NCI-H446 treated with DMSO at 0.1 percent for 48 hours (cell line): ENCODE measurements at regions not wholly inside any gene's neighbourhood (a gene's known extent, or its start where the extent isn't known, plus 50 kb on each side); places are given as distances from the start of the nearest gene placed in this dataset.
"Not testable (repeated sequence)": the region's sequence is repeated elsewhere in the genome, so short reads cannot be mapped to it uniquely, and the experiment has no call there.

ENCODE experiments used
- DNase-seq: peaks from one replicate; lab custom pipeline; 2025; lab: John Stamatoyannopoulos, UW

DNA sequence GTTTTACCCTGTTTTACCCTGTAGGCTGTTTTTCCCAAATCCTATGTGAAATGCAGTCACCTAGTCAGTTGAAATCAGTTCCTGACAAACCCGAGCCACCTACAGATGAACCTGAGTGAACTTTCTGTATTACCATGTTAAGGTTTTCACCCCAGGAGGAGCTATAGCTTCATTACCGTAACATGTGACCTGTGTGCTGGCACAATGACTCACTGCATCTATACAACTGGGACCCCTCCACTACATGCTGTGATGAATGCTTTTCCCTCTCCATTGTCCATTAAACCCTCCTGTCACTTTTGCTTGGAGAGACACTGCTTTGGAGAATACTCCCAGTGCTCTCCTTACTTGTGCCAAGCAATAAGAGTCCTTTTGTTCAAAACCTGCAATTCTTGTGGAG lies 1974.8 kb downstream of the EFNA5 start:
- no peak for DNase-seq

DNA sequence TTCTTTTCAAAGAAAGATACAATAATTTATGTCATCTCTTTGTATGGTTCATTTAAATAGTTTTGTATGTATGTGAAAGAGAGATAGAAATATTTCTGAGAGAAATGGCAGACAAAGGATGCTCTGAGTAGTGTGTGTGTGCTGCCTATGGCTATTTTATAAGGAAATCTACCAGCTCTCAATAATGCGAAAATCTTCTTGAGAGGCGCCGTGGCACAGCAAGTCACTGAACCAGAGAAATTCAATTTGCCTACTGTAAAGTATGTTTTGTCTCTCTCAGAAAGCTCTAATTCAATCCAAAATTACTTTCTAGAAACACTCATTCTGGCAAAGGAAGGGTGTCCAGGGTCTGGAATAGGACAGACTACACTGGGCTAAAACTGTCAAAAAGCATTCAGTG lies 1981.1 kb downstream of the EFNA5 start:
- DNase-seq: peak; percentile 10

DNA sequence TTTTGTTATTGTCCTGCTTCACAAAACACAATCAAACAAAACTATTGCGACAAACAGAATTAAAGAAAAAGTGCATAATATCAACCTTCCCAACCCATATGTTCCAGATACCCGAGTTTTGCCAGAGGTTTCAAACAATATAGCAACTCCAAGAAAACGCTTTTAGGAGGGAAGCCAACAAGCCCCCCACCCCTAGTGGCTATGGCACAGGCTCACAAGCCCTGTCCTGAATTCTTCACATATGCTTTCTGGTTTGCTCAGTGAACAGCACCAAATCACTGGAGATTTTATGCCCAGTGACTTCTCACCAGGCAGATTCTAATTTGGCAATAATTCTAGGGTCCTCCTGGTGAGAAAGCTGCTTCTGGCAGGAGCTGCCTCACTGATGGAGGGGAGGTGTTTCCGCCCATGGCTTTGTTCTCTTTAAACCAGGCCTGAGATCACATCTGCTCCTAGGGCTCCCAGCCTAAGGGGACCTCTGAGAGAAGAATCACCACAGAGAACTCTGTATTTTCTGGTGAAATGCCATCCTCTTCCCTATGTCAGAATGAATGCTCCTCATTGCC lies 1982.4 kb downstream of the EFNA5 start:
- DNase-seq: peak; percentile 97

DNA sequence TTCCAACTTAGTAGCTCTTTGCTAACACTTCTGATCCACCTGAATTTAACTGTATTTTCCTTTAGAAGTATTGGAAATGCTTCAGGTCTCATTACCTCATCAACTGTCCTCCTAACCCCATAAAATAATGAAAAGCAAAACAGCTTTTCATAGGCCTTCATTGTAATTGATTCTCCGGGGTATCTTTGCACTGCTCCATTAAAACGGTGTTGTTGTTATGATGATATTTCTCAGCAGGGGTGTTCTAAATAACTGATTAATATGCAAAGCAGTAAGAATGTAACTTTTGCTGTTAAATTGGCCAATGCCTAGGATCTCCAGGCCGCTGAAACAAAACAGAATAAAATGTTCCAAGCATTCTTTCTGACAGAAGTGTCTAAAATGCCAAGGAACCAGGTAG lies 1983.2 kb downstream of the EFNA5 start:
- no peak for DNase-seq

DNA sequence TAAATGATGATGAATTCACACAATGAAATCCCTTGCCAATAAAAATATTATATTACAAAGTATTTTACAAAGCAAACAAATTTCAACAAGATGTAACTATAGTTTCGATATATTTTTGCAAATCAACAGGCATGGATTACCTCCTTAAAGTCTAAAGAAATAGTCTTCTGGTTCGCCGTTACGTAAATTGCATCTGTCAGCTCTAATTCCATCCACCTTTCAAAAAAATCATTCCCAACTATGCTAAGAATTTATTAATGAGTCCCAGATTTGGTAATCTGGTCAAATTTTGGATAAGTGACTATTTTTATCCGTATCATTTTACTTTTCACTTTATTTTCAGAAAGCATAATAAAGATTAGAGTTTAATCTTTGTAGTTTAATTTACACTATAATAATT lies 1984.9 kb downstream of the EFNA5 start:
- no peak for DNase-seq

DNA sequence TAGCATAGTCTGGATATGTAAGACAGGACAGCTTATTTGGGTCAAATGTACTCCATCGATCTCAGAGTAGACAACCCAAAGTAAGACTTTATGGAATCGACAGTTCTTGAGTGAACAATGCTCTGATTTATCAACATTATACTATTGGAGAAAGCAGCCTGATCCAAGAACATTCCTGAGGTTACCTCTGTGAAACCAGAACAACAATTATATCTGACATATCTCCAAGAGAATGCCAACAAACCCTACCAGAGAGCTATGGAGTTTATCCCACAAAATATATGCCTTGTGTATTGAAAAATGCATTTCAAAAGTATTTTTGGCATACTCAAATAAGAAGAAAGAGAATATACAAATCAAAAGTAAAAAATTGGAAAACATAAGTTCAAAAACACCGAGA lies 1985.9 kb downstream of the EFNA5 start:
- no peak for DNase-seq

DNA sequence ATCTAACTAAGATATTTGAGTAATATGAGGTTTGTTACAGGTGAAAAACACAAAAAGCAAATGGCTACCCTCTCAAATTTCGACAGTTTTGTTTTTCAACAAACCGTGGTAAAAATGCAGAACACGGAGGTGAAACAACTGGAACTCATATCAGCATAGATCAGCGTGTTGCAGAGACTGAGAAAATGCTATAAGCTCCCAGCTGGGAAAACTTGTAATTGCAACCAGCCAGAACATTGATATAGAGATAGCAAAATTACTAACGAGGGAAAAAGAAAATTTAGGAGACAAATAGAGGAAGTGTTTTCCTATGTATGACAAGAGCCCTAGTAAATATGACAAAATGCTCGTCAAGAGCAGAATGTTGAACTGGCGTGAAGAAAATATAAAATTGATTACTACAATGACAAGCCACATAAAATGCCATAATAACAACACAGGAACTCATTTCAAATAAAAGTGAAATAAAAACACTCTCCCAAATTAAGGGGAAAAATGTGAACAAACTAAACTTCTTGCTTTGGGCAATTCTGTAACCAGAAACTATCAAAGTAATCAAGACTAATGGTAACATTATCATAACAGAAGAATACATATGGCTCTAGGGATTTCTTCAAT lies 1989.8 kb downstream of the EFNA5 start:
- no peak for DNase-seq

DNA sequence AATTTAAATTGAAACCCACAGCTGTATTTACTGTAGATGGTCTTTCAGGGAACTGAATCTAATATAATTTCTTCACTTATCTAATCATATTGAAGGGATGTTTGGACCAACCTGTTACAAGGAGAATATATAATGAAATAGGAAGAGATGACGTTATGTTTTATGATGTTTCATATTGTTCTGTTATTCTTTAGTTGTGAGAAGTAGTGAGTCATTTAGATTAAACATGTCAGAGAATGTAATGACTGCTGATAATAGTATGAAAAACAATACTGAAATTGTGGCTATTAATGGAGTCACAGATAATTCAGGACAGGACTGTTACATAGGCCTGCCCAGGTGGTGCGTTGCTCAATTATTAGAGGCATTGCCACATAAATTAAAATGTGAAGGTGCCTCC lies 1993.4 kb downstream of the EFNA5 start:
- no peak for DNase-seq

DNA sequence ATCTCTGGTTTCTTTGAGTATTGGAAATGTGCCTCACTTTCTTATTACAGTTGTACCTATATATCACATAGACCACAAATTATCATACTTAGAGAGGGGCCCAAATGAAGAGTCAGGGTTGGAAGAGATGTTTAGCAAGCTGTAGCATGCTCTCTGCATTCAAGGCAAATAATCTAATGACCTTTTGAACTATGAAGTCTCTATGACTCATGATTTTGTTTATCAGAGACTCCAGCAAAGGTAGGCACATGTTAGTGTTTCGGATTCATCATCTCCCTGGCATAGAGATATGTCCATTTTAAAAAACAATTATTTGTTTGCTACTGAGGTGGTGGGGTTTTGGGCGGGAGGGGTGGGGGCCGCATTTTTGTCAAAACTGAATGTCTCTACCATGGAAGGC lies 2000.1 kb downstream of the EFNA5 start:
- DNase-seq: no peak

DNA sequence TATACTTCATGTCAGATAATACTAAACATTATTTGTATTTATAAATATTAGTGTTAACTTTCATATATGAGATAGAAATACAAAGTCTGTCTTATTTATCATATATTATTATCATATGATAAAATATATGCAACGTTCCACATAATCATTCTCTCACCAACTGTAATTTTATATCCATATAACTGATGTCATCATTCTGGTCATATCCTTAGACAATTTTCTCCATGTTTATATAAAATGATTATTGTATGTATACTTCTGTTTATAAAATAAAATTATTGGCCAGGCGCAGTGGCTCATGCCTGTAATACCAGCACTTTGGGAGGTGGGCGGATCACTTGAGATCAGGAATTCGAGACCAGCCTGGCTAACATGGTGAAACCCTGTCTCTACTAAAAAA lies 2007.1 kb downstream of the EFNA5 start:
- DNase-seq: no peak

DNA sequence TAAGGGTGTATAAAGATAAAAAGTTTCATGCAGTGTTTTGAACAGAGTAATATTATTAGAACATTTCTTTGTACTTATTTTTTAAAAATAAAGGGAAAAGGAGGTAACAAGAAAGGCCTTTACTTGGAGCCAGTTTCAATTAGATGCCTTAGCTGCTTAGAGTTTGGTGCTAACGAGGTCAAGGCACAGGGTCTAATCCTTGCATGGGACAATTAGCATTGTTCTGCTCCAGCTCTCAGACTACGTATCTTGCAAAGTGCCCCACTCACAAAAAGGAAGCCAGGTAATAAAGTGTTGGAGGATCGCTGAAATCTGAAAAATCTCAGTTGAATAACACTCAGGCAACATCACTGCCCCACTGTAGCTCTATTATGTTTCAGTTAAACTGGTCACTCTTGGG lies 2011.3 kb downstream of the EFNA5 start:
- no peak for DNase-seq

DNA sequence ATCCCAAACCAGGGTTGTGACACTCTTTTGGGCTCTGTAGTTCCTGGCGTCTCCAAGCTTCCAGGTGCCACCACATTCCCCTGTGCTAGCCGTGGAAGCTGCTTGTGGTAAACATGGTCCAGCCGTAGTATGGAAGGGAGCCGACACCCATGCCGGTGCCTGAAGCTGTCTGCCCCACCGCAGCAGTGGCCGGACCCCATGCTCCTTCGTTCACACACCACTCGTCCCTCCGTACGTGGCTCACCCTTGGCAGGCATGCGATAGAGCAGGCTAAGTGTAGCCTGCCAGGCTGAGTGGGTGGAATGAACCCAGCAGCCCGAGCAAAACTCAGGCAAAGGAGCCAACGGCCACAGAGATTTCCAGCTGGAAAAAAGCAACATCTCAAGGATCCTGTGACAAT lies 2030.4 kb downstream of the EFNA5 start:
- DNase-seq: no peak

DNA sequence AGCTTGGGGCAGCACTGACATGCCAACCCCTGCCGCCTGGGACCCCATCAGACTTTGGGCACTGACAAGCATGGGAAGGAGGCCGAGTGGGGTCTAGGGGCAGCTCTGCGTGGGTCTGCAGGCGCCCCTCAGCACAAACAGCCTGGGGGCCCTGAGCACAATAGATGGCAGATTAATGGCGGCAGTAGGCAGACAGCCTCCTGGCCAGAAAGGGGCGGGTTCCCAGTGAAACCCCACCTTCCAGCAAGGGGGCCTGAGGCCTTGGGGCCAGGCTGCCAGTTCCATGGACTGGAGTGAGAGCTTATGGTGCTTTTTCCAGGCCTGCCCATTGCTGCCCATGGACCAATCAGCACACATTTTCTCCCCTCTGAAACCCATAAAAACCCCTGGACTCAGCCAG lies 2031.2 kb downstream of the EFNA5 start:
- no peak for DNase-seq

DNA sequence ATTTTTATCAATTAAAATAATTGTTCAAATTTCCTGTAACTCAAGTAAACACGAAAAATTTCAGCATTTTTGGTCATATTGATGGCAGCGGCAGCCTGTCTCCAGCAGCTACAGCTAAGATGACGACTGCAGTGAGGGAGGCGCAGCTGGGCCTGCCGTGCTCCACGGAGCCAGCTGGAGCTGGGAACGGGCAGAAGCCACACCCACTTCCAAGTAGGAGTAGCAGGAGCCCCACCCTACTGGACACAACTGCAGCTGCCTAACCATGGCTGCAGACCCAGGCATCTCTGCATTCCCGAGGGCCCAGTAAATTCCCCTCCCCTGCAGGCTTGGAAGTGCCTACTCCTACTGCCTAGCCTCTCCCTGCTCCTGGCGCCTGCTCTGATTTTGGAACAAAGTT lies 2031.7 kb downstream of the EFNA5 start:
- DNase-seq: no peak

DNA sequence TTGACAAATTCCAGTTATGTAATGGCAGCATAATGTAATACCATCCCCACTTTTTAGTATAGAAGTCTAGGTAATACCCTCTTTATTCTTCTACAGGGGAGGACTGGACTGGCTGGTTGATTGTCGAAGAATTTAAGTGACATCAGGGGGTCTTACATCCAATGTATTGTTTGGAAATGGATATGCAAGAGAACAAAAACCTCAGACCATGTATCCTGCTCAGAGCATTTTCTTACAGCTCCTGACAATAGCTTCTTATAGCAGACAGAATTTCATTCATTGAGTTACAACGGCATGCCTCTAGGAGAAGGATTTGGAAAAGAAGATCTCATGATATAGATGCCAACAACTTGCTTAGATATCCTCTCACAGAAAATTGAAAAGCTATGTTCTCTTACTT lies 2032.3 kb downstream of the EFNA5 start:
- DNase-seq: no peak

DNA sequence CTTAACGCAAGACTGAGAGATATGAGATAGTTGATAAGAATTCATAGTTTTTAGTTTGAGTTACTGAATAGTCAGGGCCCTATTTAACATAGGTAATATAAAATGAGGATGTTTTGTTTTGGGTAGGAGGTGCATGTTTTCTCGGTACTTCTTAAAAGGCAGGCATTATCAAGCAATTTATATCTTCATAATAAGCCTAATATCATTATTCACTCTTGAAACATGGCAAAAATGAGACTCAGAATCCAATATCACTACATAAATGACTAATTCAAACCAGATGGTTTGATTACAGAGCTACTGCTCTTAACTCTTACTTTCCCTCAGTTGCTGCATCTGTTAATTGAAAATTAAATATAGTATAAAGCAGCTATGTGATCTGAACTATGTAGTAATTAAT lies 2038.7 kb downstream of the EFNA5 start:
- no peak for DNase-seq

DNA sequence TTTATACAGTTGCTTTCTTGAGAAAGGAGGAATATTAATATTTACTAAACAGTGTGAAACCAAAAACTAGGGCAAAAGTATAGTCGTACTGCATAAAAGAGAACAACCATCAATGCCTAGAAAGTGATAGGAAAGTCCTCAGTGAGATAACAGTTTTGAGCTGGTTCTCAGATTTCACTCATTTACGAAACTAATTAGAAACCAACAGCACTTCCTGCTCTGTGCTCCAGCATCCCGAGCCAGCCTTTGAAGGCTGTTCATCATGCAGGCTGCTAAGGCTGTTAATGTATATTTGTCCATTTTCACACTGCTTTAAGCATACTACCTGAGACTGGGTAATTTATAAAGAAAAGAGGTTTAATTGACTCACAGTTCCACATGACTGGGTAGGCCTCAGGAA lies 2039.9 kb downstream of the EFNA5 start:
- no peak for DNase-seq

DNA sequence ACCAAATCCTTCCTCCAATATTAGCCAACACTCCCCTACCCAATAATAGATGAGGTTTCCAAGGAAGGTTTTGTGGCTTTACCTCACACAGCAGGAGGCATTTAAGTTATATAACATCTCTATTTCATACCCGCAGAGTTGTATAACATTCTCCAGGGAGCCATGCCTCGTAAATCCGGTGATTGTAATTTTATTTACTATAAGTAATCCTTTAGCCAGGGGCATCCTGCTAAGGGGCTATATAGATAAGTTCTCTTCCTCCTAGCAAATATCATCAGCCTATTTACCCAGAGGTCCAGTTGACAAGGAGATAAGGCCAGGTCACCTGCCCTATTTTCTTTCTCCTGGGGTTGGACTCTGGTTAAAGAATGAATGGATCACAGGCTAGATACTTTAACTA lies 2051.0 kb downstream of the EFNA5 start:
- no peak for DNase-seq

DNA sequence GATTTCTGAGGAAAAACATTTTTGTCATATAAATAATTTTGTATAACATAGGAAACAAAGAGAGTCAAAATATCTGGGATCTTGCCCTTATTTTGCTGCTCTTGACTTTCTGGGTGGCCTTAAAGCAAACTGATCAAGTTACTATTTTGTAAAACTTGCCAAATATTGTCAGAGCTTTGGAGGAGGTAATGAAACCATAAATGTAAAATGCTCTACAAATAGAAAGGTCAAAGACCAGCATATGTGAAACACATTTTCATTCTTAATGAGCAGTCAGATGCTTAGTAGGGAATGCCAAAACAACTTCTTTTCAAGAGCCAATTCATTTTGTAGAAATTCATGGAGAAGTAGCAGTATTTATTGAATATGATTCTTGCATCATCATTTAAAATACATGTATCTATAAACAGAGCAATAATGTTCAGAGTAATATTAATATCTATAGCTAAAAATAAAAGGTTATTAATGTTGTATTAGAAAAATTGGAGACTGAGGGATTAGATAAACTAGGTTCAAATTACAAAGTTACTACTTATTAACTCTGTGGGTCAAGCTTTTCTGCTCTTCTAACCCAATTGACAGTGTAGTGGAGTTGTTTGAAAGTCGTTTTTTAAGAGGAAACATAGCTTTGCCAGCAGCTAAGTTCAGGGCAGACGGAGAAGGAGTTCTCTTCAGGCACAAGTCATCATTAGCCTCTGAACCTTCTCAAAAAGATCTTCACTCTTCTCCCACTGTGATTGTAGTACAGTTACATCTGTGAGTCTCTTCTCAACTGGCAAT lies 2053.1 kb downstream of the EFNA5 start:
- peak; percentile 83 for DNase-seq

DNA sequence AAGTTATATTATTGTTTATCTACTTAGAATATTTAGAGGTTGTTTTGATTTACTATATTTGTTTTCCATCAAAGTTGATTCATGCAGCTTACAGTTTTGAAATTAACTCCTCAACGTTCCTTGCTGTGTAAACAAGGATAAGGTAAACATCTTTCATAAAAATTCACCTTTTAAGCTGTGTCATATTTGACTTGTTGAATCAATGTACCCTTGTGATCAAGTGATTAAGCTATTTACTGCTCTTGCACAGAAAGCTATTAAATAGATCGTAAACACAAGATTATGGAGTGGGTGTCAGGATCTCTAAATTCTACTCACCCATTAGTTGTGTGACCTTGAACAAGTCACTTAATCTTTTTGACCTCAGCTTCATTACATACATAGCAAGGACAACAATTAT lies 2054.0 kb upstream of the NUDT12 start:
- no peak for DNase-seq

DNA sequence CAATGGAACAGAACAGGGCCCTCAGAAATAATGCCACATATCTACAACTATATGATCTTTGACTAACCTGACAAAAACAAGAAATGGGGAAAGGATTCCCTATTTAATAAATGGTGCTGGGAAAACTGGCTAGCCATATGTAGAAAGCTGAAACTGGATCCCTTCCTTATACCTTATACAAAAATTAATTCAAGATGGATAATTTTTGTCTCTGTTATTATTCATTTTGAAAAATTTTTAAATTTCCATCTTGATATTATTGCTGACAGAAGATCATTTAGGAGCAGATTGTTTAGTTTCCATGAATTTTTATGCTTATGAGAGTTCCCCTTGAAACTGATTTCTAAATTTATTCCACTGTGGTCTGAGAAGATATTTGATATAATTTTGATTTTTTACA lies 2039.8 kb upstream of the NUDT12 start:
- DNase-seq: not testable (repeated sequence)

DNA sequence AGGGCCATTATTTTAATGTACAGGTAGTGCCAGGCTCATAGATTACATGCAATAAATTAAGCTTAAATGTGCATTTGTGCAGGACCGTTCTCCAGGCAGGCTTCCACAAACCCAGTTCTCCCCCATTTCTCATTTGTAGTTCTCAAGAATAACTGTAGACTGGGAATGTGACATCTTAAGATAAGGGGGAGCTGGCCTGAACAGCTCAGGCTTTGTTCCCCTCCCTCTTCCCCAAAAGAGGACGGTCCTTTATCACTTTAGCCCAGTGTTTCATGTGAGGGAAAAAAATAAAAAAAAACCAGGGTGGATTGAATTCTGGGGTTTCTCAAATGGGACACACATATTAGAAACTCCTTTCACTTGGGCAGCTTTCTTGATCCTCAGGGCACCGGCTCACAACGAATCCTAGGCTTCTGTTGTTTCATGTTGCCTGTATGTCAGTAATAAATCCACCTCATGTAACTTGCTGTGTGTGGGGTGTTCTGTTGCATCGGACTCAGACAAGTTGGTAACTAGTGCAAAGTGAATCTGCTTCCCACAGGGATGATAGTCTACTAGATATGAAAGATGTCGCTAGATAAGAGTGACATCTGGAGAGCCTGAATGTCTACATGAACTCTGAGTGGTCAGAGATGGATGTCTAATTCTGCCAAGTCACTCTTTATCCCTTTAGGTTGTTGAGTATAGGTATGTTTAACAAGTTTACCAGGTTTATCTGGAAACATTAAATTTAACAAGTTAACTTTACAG lies 2030.6 kb upstream of the NUDT12 start:
- DNase-seq: no peak
